HCT116 (cell line): ENCODE measurements at regions not wholly inside any gene's neighbourhood (a gene's known extent, or its start where the extent isn't known, plus 50 kb on each side); places are given as distances from the start of the nearest gene placed in this dataset.

Source experiments
- ATAC-seq: fragments of 200-7000 bp; cut with Tn5 transposase; 2 replicates; pipeline ENCODE4 v1.9.1; 2020; ENCODE audit warnings: mild to moderate bottlenecking, moderate library complexity
- BruUV-seq: library from RNA; stranded (reverse); fragments of 400-500 nt; replicated peaks from 2 replicates; lab custom pipeline; 2021; lab: Mats Ljungman, UMichigan
- CTCF ChIA-PET: fragments of 300-600 bp; sonication (Branson Sonifier 250); formaldehyde crosslinking; loops from one replicate; lab custom pipeline; 2021; ENCODE audit warnings: antibody characterized with exemption; lab: Charles Lee
- POLR2A ChIA-PET: fragments of 300-600, 350-600 bp; sonication (Branson Sonifier 250); formaldehyde crosslinking; loops from one replicate; lab custom pipeline; 2021; ENCODE audit warnings: antibody characterized with exemption; lab: Charles Lee
- RAD21 ChIA-PET, 2 experiments: fragments of 300-600 bp; sonication (Branson Sonifier 250); formaldehyde crosslinking; loops; one replicate each; lab custom pipeline; 2023; ENCODE audit warnings: low total read pairs in 2 of 2; ENCODE audit not compliant: uncharacterized antibody in 2 of 2, unreplicated experiment in 2 of 2, low non-redundant PET in 1 of 2; lab: Charles Lee
- DNase-seq: peaks from one replicate; pipeline ENCODE4 v3.0.0-alpha.2; 2010; ENCODE audit warnings: low read depth, low spot score
- H2AFZ ChIP-seq: fragments of 200-600 bp; shearing (Covaris generic), sonication (generic); 2 replicates; pipeline ENCODE4 v1.6.1; 2017; ENCODE audit warnings: low read depth, mixed run types, mixed read lengths, antibody characterized with exemption, low read length; ENCODE audit not compliant: poor library complexity, severe bottlenecking
- H3K27ac ChIP-seq: 2 replicates; pipeline ENCODE4 v1.5.1; 2012; ENCODE audit warnings: low read depth, low read length
- H3K27me3 ChIP-seq: fragments of 200-600 bp; sonication (generic); 2 replicates; pipeline ENCODE4 v1.6.1; 2016; ENCODE audit warnings: mixed run types, low read length, mixed read lengths; ENCODE audit not compliant: insufficient read depth
- H3K36me3 ChIP-seq, 2 experiments: fragments of 200-500 bp in 1 of 2; fragments of 200-600 bp in 1 of 2; sonication (Bioruptor generic) in 1 of 2; sonication (generic) in 1 of 2; 2 replicates each; pipeline versions ENCODE4 v1.5.1 to v1.6.1; 2014 to 2016; ENCODE audit warnings: low read length in 2 of 2, inconsistent platforms in 1 of 2, mixed read lengths in 1 of 2, mixed run types in 1 of 2; ENCODE audit not compliant: insufficient read depth in 2 of 2, control insufficient read depth in 1 of 2
- H3K4me1 ChIP-seq, 2 experiments: fragments of 200-600 bp in 1 of 2; sonication (generic) in 1 of 2; 2 replicates each; pipeline versions ENCODE4 v1.5.1 to v1.6.1; 2012 to 2017; ENCODE audit warnings: low read length in 2 of 2, inconsistent platforms in 1 of 2, mild to moderate bottlenecking in 1 of 2, mixed read lengths in 1 of 2, mixed run types in 1 of 2, moderate library complexity in 1 of 2; ENCODE audit not compliant: insufficient read depth in 2 of 2, control insufficient read depth in 1 of 2
- H3K4me2 ChIP-seq: fragments of 200-600 bp; sonication (generic); 2 replicates; pipeline ENCODE4 v1.6.1; 2017; ENCODE audit warnings: mixed run types, low read length, mixed read lengths
- H3K4me3 ChIP-seq, 2 experiments: fragments of 200-600 bp in 1 of 2; sonication (generic) in 1 of 2; replicated peaks in 1 of 2; 2 replicates each; pipeline ENCODE4 v1.5.1; 2011 to 2016; ENCODE audit warnings: low read length in 2 of 2, control low read depth in 1 of 2, low read depth in 1 of 2, mild to moderate bottlenecking in 1 of 2, mixed read lengths in 1 of 2, mixed run types in 1 of 2
- H3K79me2 ChIP-seq: fragments of 200-600 bp; sonication (generic); 2 replicates; pipeline ENCODE4 v1.6.1; 2017; ENCODE audit warnings: mild to moderate bottlenecking, mixed run types, low read length, moderate library complexity, mixed read lengths; ENCODE audit not compliant: insufficient read depth
- H3K9ac ChIP-seq: fragments of 200-600 bp; sonication (generic); 2 replicates; pipeline ENCODE4 v1.6.1; 2016; ENCODE audit warnings: low read length, mixed read lengths
- H3K9me2 ChIP-seq: fragments of 200-600 bp; sonication (generic), shearing (Covaris generic); 2 replicates; pipeline ENCODE4 v1.6.1; 2017; ENCODE audit warnings: mixed run types, mild to moderate bottlenecking, moderate library complexity; ENCODE audit not compliant: insufficient read depth
- H3K9me3 ChIP-seq, 2 experiments: fragments of 200-500 bp in 1 of 2; fragments of 200-600 bp in 1 of 2; sonication (Bioruptor generic) in 1 of 2; sonication (generic) in 1 of 2; 2 replicates each; pipeline ENCODE4 v1.6.1; 2014 to 2017; ENCODE audit warnings: low read length in 2 of 2, mixed read lengths in 2 of 2, inconsistent platforms in 1 of 2, low read depth in 1 of 2, mild to moderate bottlenecking in 1 of 2, mixed run types in 1 of 2, moderate library complexity in 1 of 2; ENCODE audit not compliant: control insufficient read depth in 1 of 2, insufficient read depth in 1 of 2
- H4K20me1 ChIP-seq: fragments of 200-600 bp; sonication (generic), shearing (Covaris generic); 2 replicates; pipeline ENCODE4 v1.6.1; 2017; ENCODE audit warnings: mixed run types, mild to moderate bottlenecking, moderate library complexity; ENCODE audit not compliant: insufficient read depth
- CBX3 ChIP-seq: IDR thresholded peaks from 2 replicates; pipeline ENCODE4 v1.6.1; 2012; ENCODE audit warnings: low read depth
- CTCF ChIP-seq, 3 experiments: fragments of 200-600 bp in 1 of 3; sonication (generic) in 1 of 3; IDR thresholded peaks in 2 of 3; conservative IDR thresholded peaks in 1 of 3; 2 replicates each; pipeline ENCODE4 v1.5.1; 2012 to 2017; ENCODE audit warnings: low read depth in 2 of 3, low read length in 2 of 3, antibody characterized with exemption in 1 of 3, borderline replicate concordance in 1 of 3, control low read depth in 1 of 3, mild to moderate bottlenecking in 1 of 3, mixed read lengths in 1 of 3, mixed run types in 1 of 3, moderate library complexity in 1 of 3; ENCODE audit not compliant: insufficient read depth in 1 of 3
- EGR1 ChIP-seq: IDR thresholded peaks from 2 replicates; pipeline ENCODE4 v1.6.1; 2012; ENCODE audit warnings: low read depth
- ELF1 ChIP-seq: IDR thresholded peaks from 2 replicates; pipeline ENCODE4 v1.6.1; 2012; ENCODE audit warnings: low read depth, borderline replicate concordance
- EZH2phosphoT487 ChIP-seq: fragments of 200-600 bp; IDR thresholded peaks from 2 replicates; pipeline ENCODE4 v1.6.1; 2018; ENCODE audit warnings: antibody characterized with exemption, borderline replicate concordance
- FOSL1 ChIP-seq: IDR thresholded peaks from 2 replicates; pipeline ENCODE4 v1.6.1; 2012; ENCODE audit warnings: low read depth
- SIN3A ChIP-seq: IDR thresholded peaks from 2 replicates; pipeline ENCODE4 v1.6.1; 2012; ENCODE audit warnings: low read depth
- SRF ChIP-seq: IDR thresholded peaks from 2 replicates; pipeline ENCODE4 v1.6.1; 2012; ENCODE audit warnings: low read depth
- YY1 ChIP-seq: IDR thresholded peaks from 2 replicates; pipeline ENCODE4 v1.6.1; 2011; ENCODE audit warnings: low read length, low read depth, moderate library complexity, mild to moderate bottlenecking; ENCODE audit not compliant: insufficient replicate concordance; ENCODE audit errors: extremely low read depth
- ZBTB33 ChIP-seq: IDR thresholded peaks from 2 replicates; pipeline ENCODE4 v1.6.1; 2011; ENCODE audit warnings: mild to moderate bottlenecking, low read length, moderate library complexity; ENCODE audit not compliant: insufficient replicate concordance; ENCODE audit errors: extremely low read depth
- intact Hi-C: fragments of 100-400 bp; cut with micrococcal nuclease; formaldehyde crosslinking; loops from 2 replicates; pipeline ENCODE4 v1.10.0; 2022
- TF ChIP-seq, protein P1 (sequence below): IDR thresholded peaks from 2 replicates; pipeline ENCODE4 v1.6.1; 2012
- TF ChIP-seq, protein P2 (sequence below): IDR thresholded peaks from 2 replicates; pipeline ENCODE4 v1.6.1; 2012; ENCODE audit warnings: low read depth

DNA sequence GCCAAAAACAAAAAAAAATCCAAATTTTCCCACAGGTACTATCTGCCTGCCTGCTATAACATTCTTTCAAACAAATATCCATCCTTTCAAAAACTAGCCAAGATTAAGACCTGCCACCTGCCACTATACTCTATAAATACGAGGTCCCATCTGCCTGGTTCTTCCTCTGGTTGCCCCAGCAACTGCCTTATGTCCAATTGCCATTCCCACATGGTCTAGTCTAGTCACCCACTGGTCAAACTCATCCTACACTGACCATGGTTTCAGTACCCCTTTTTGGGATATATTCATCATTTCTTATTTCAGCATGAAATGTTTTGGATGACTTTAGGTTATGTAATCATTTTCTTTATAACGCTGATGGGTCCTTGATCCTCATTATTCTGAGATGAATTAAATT, 95.1 kb upstream of the CCNG1 start:
- Histone ChIP-seq H3K9me3 (no peaks in the 10 kb centered on the region), H3K79me2 (no peaks in the 10 kb centered on the region), H3K4me2 (no peak overlapping the region), H3K27ac (no peak overlapping the region), H3K9ac (no peak overlapping the region), H3K36me3 (no peaks in the 10 kb centered on the region), H2AFZ (no peak overlapping the region), H3K4me3 (no peak overlapping the region), H4K20me1 (no peaks in the 10 kb centered on the region), H3K27me3 (no peaks in the 10 kb centered on the region), H3K4me1 (no peaks in the 10 kb centered on the region), H3K9me2 (no peaks in the 10 kb centered on the region)
- no peak for TF ChIP-seq CBX3
- TF ChIP-seq CTCF (IDR thresholded peaks at IDR 0.05 in 2 of 3, conservative IDR thresholded peaks at IDR 0.05 in 1 of 3; ENCODE audit: borderline replicate concordance in 1 of 3, insufficient read depth in 1 of 3, low read depth in 2 of 3, low read length in 2 of 3) = no peak
- no peak for TF ChIP-seq FOSL1
- TF ChIP-seq YY1 = no peak
- no peak for TF ChIP-seq EGR1
- ChIA-PET POLR2A (no interaction called here), CTCF (no interaction called here), RAD21 (no interaction called here)
- BruUV-seq = no TSS peak
- intact Hi-C loops = loop anchor here (10.0 kb wide), 1 partner anchor 748 kb away; no protein-coding TSS in a partner anchor
- ATAC-seq (no peak), DNase-seq (no peak)

- no peaks in the 10 kb centered on the region for H3K9me3 ChIP-seq
- ChIA-PET CTCF (no interaction called here), POLR2A (no interaction called here), RAD21 (no interaction called here)
- ATAC-seq = no peak
- no peaks in the 10 kb centered on the region for H3K4me1 ChIP-seq
- H2AFZ ChIP-seq = no peak overlapping the region
- H3K27me3 ChIP-seq = no peaks in the 10 kb centered on the region
- no peak overlapping the region for H3K4me3 ChIP-seq
- no peaks in the 10 kb centered on the region for H3K36me3 ChIP-seq
- no TSS peak for BruUV-seq
- H4K20me1 ChIP-seq = no peaks in the 10 kb centered on the region
- H3K9ac ChIP-seq = no peak overlapping the region
- no peaks in the 10 kb centered on the region for H3K79me2 ChIP-seq
- intact Hi-C loops = loop anchor here (5.0 to 10.0 kb wide), 3 partner anchors 750 to 1493 kb away; no protein-coding TSS in a partner anchor
- H3K9me2 ChIP-seq = no peaks in the 10 kb centered on the region
- H3K4me2 ChIP-seq = no peak overlapping the region
- H3K27ac ChIP-seq = no peak overlapping the region
- DNase-seq = no peak
- TF ChIP-seq, protein P1, sequence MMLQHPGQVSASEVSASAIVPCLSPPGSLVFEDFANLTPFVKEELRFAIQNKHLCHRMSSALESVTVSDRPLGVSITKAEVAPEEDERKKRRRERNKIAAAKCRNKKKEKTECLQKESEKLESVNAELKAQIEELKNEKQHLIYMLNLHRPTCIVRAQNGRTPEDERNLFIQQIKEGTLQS = no peak
- TF ChIP-seq SIN3A (no peak), CBX3 (no peak), YY1 (no peak), EGR1 (no peak), SRF (no peak), FOSL1 (no peak), EZH2phosphoT487 (no peak), ZBTB33 (no peak), ELF1 (no peak)
- TF ChIP-seq, protein P2, sequence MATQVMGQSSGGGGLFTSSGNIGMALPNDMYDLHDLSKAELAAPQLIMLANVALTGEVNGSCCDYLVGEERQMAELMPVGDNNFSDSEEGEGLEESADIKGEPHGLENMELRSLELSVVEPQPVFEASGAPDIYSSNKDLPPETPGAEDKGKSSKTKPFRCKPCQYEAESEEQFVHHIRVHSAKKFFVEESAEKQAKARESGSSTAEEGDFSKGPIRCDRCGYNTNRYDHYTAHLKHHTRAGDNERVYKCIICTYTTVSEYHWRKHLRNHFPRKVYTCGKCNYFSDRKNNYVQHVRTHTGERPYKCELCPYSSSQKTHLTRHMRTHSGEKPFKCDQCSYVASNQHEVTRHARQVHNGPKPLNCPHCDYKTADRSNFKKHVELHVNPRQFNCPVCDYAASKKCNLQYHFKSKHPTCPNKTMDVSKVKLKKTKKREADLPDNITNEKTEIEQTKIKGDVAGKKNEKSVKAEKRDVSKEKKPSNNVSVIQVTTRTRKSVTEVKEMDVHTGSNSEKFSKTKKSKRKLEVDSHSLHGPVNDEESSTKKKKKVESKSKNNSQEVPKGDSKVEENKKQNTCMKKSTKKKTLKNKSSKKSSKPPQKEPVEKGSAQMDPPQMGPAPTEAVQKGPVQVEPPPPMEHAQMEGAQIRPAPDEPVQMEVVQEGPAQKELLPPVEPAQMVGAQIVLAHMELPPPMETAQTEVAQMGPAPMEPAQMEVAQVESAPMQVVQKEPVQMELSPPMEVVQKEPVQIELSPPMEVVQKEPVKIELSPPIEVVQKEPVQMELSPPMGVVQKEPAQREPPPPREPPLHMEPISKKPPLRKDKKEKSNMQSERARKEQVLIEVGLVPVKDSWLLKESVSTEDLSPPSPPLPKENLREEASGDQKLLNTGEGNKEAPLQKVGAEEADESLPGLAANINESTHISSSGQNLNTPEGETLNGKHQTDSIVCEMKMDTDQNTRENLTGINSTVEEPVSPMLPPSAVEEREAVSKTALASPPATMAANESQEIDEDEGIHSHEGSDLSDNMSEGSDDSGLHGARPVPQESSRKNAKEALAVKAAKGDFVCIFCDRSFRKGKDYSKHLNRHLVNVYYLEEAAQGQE = no peak
Measured at GRCh38 chr5:163345216-163345615, 92.2 kb upstream of the CCNG1 start.
